MM.1S (cell line): ENCODE measurements at regions not wholly inside any gene's neighbourhood (a gene's known extent, or its start where the extent isn't known, plus 50 kb on each side); places are given as distances from the start of the nearest gene placed in this dataset.

Source experiments
- EZH2 ChIP-seq: fragments of 300-600 bp; sonication (generic); optimal IDR thresholded peaks from 2 replicates; pipeline ENCODE3; 2017; ENCODE audit warnings: low read depth, mild to moderate bottlenecking, antibody characterized with exemption, low read length, mixed read lengths
- TF ChIP-seq, protein P1 (sequence below): fragments of 300-600 bp; sonication (generic); IDR thresholded peaks from 2 replicates; pipeline ENCODE4 v1.5.1; 2016; ENCODE audit warnings: antibody characterized with exemption, low read length, mixed read lengths

DNA sequence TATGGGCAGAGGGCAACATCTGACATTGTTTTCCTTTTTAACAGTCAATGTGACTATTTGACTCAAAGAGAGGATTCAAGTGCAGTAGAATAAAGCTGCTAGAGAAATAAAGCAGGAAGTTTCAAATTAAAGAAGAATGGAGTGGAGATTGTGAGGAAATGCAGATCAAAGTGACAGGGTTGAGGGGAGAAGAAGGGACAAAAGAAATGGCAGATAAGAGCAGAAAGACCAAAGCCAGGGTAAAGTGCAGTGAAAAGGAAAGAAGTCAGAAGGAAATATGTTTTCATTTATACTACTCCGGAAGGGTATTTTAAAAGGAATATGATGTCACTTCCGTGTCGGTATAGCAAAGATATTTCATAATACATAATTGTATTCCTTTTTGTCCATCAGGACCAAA is 297.5 kb upstream of the CRIM1 start:
- TF ChIP-seq, protein P1, sequence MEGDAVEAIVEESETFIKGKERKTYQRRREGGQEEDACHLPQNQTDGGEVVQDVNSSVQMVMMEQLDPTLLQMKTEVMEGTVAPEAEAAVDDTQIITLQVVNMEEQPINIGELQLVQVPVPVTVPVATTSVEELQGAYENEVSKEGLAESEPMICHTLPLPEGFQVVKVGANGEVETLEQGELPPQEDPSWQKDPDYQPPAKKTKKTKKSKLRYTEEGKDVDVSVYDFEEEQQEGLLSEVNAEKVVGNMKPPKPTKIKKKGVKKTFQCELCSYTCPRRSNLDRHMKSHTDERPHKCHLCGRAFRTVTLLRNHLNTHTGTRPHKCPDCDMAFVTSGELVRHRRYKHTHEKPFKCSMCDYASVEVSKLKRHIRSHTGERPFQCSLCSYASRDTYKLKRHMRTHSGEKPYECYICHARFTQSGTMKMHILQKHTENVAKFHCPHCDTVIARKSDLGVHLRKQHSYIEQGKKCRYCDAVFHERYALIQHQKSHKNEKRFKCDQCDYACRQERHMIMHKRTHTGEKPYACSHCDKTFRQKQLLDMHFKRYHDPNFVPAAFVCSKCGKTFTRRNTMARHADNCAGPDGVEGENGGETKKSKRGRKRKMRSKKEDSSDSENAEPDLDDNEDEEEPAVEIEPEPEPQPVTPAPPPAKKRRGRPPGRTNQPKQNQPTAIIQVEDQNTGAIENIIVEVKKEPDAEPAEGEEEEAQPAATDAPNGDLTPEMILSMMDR, result no peak
- TF ChIP-seq EZH2, result no peak
